IMR-90 (cell line): ENCODE measurements at regions not wholly inside any gene's neighbourhood (a gene's known extent, or its start where the extent isn't known, plus 50 kb on each side); places are given as distances from the start of the nearest gene placed in this dataset.

ENCODE experiments used
- ATAC-seq: fragments of 200-7000 bp; cut with Tn5 transposase; 2 replicates; pipeline ENCODE4 v1.9.1; 2020; ENCODE audit warnings: low read depth, mild to moderate bottlenecking, moderate library complexity
- BruUV-seq: library from RNA; stranded (reverse); fragments of 400-500 nt; replicated peaks from 2 replicates; lab custom pipeline; 2021; lab: Mats Ljungman, UMichigan
- CTCF ChIA-PET: fragments of 300-600 bp; formaldehyde crosslinking; extraction: SDS; loops from one replicate; lab custom pipeline; 2021; ENCODE audit warnings: antibody characterized with exemption; lab: Yijun Ruan, JAX
- POLR2A ChIA-PET: fragments of 300-600 bp; sonication (Branson Sonifier 250); formaldehyde crosslinking; loops from one replicate; lab custom pipeline; 2022; ENCODE audit warnings: antibody characterized with exemption; ENCODE audit not compliant: unreplicated experiment; lab: Charles Lee
- DNase-seq: peaks from one replicate; pipeline ENCODE4 v3.0.0; 2013
- H2AFZ ChIP-seq: replicated peaks from 2 replicates; pipeline ENCODE3; 2013; ENCODE audit warnings: low read length, mild to moderate bottlenecking; ENCODE audit not compliant: poor library complexity
- H2AK5ac ChIP-seq: 2 replicates; pipeline ENCODE4 v1.6.1; 2013; ENCODE audit warnings: low read depth, low read length, inconsistent platforms
- H2AK9ac ChIP-seq: replicated peaks from 2 replicates; pipeline ENCODE3; 2013; ENCODE audit warnings: mild to moderate bottlenecking, low read depth, low read length, moderate library complexity; ENCODE audit not compliant: poor library complexity
- H2BK120ac ChIP-seq: 2 replicates; pipeline ENCODE4 v1.6.1; 2013; ENCODE audit warnings: low read depth, low read length, inconsistent platforms
- H2BK15ac ChIP-seq: 3 replicates; pipeline ENCODE4 v1.6.1; 2013; ENCODE audit warnings: low read depth, low read length, inconsistent platforms
- H2BK20ac ChIP-seq: 2 replicates; pipeline ENCODE4 v1.6.1; 2013; ENCODE audit warnings: low read depth, mild to moderate bottlenecking, inconsistent platforms, low read length, moderate library complexity
- H2BK5ac ChIP-seq: 2 replicates; pipeline ENCODE4 v1.6.1; 2013; ENCODE audit warnings: mild to moderate bottlenecking, low read depth, low read length, inconsistent platforms; ENCODE audit not compliant: poor library complexity, severe bottlenecking
- H3K14ac ChIP-seq: replicated peaks from 2 replicates; pipeline ENCODE4 v1.6.1; 2013; ENCODE audit warnings: low read depth, low read length, inconsistent platforms
- H3K18ac ChIP-seq: 2 replicates; pipeline ENCODE4 v1.6.1; 2013; ENCODE audit warnings: low read depth, low read length, control low read depth
- H3K23ac ChIP-seq: 2 replicates; pipeline ENCODE4 v1.6.1; 2013; ENCODE audit warnings: low read depth, low read length, inconsistent platforms
- H3K27ac ChIP-seq: 2 replicates; pipeline ENCODE4 v1.5.1; 2013; ENCODE audit warnings: mild to moderate bottlenecking, control low read depth, low read length; ENCODE audit not compliant: insufficient read depth
- H3K27me3 ChIP-seq: 2 replicates; pipeline ENCODE4 v1.6.1; 2013; ENCODE audit warnings: low read length; ENCODE audit not compliant: control insufficient read depth, insufficient read depth
- H3K36me3 ChIP-seq: 2 replicates; pipeline ENCODE4 v1.6.1; 2013; ENCODE audit warnings: low read length, mixed read lengths; ENCODE audit not compliant: control insufficient read depth, insufficient read depth
- H3K4ac ChIP-seq: 2 replicates; pipeline ENCODE4 v1.6.1; 2013; ENCODE audit warnings: low read depth, low read length, inconsistent platforms
- H3K4me1 ChIP-seq: 2 replicates; pipeline ENCODE4 v1.6.1; 2013; ENCODE audit warnings: low read length, mixed read lengths; ENCODE audit not compliant: control insufficient read depth, insufficient read depth
- H3K4me2 ChIP-seq: 2 replicates; pipeline ENCODE4 v1.6.1; 2013; ENCODE audit warnings: low read depth, mild to moderate bottlenecking, control low read depth, low read length, moderate library complexity
- H3K4me3 ChIP-seq: 2 replicates; pipeline ENCODE4 v1.5.1; 2013; ENCODE audit warnings: low read depth, mild to moderate bottlenecking, control low read depth, low read length, moderate library complexity; ENCODE audit not compliant: insufficient read depth
- H3K56ac ChIP-seq: 2 replicates; pipeline ENCODE4 v1.6.1; 2013; ENCODE audit warnings: low read length, inconsistent platforms; ENCODE audit not compliant: insufficient read depth; ENCODE audit errors: extremely low read depth
- H3K79me1 ChIP-seq, 2 experiments: 2 replicates each; pipeline ENCODE4 v1.6.1; 2013; ENCODE audit warnings: low read length in 2 of 2, inconsistent platforms in 1 of 2, low read depth in 1 of 2
- H3K9ac ChIP-seq: 2 replicates; pipeline ENCODE4 v1.6.1; 2013; ENCODE audit warnings: low read depth, low read length, control low read depth
- H3K9me1 ChIP-seq: 2 replicates; pipeline ENCODE4 v1.6.1; 2013; ENCODE audit warnings: low read length, inconsistent platforms; ENCODE audit not compliant: insufficient read depth
- H3K9me3 ChIP-seq: 2 replicates; pipeline ENCODE4 v1.6.1; 2013; ENCODE audit warnings: low read length; ENCODE audit not compliant: control insufficient read depth, insufficient read depth
- H4K20me1 ChIP-seq: 2 replicates; pipeline ENCODE4 v1.6.1; 2013; ENCODE audit warnings: low read length, inconsistent platforms; ENCODE audit not compliant: insufficient read depth
- H4K5ac ChIP-seq: 2 replicates; pipeline ENCODE4 v1.6.1; 2013; ENCODE audit warnings: mild to moderate bottlenecking, low read depth, low read length, control low read depth
- H4K8ac ChIP-seq, 2 experiments: 2 replicates each; pipeline ENCODE4 v1.6.1; 2013; ENCODE audit warnings: low read depth in 2 of 2, low read length in 2 of 2, control low read depth in 1 of 2, inconsistent platforms in 1 of 2
- H4K91ac ChIP-seq: 2 replicates; pipeline ENCODE4 v1.6.1; 2013; ENCODE audit warnings: low read depth, low read length, inconsistent platforms; ENCODE audit not compliant: insufficient read depth
- BHLHE40 ChIP-seq: fragments of 150-350 bp; IDR thresholded peaks from 2 replicates; pipeline ENCODE4 v1.6.1; 2016; ENCODE audit warnings: mild to moderate bottlenecking, low read depth, low read length
- CEBPB ChIP-seq: IDR thresholded peaks from 2 replicates; pipeline ENCODE4 v1.6.1; 2012; ENCODE audit warnings: low read depth, low read length, improper control_type of control experiment
- CHD1 ChIP-seq: IDR thresholded peaks from 2 replicates; pipeline ENCODE4 v1.6.1; 2012; ENCODE audit warnings: low read depth, low read length, improper control_type of control experiment
- CTCF ChIP-seq: conservative IDR thresholded peaks from 2 replicates; pipeline ENCODE4 v1.5.1; 2012; ENCODE audit warnings: mild to moderate bottlenecking, low read depth, low read length, improper control_type of control experiment
- ELK1 ChIP-seq: fragments of 150-350 bp; IDR thresholded peaks from 2 replicates; pipeline ENCODE4 v1.6.1; 2016; ENCODE audit warnings: low read depth, mild to moderate bottlenecking, low read length, moderate library complexity, borderline replicate concordance
- FOS ChIP-seq: fragments of 150-350 bp; IDR thresholded peaks from 2 replicates; pipeline ENCODE4 v1.6.1; 2016; ENCODE audit warnings: low read depth, low read length
- MAFK ChIP-seq: IDR thresholded peaks from 2 replicates; pipeline ENCODE4 v1.6.1; 2012; ENCODE audit warnings: low read depth, low read length, improper control_type of control experiment
- MAZ ChIP-seq: IDR thresholded peaks from 2 replicates; pipeline ENCODE4 v1.6.1; 2012; ENCODE audit warnings: low read depth, mild to moderate bottlenecking, low read length, improper control_type of control experiment, moderate library complexity, borderline replicate concordance
- MXI1 ChIP-seq: IDR thresholded peaks from 2 replicates; pipeline ENCODE4 v1.6.1; 2012; ENCODE audit warnings: low read depth, mild to moderate bottlenecking, low read length, moderate library complexity, borderline replicate concordance
- NFE2L2 ChIP-seq: fragments of 150-350 bp; IDR thresholded peaks from 2 replicates; pipeline ENCODE4 v1.6.1; 2016; ENCODE audit warnings: low read depth, mild to moderate bottlenecking, low read length
- RAD21 ChIP-seq: IDR thresholded peaks from 2 replicates; pipeline ENCODE4 v1.6.1; 2012; ENCODE audit warnings: low read length, improper control_type of control experiment
- RCOR1 ChIP-seq: IDR thresholded peaks from 2 replicates; pipeline ENCODE4 v1.6.1; 2012; ENCODE audit warnings: mild to moderate bottlenecking, low read length, improper control_type of control experiment; ENCODE audit not compliant: insufficient replicate concordance
- SMC3 ChIP-seq: fragments of 150-350 bp; IDR thresholded peaks from 2 replicates; pipeline ENCODE4 v1.6.1; 2016; ENCODE audit warnings: low read depth, mild to moderate bottlenecking, antibody characterized with exemption, low read length, moderate library complexity
- USF2 ChIP-seq: fragments of 150-350 bp; IDR thresholded peaks from 2 replicates; pipeline ENCODE4 v1.6.1; 2017; ENCODE audit warnings: mild to moderate bottlenecking, antibody characterized with exemption, low read length, low read depth
- WGBS, 2 experiments: methylation state at CpG; one replicate each; pipeline versions ENCODE4 v1.1.5 to v1.1.7; 2013; ENCODE audit warnings: missing lambda C conversion rate in 2 of 2; ENCODE audit not compliant: insufficient read length in 1 of 2; ENCODE audit errors: extremely low coverage in 2 of 2; 5-methylcytosine and 5-hydroxymethylcytosine counted together
- dilution Hi-C: fragments of 300-500 bp; cut with HindIII; formaldehyde crosslinking; loops from one replicate; pipeline ENCODE4 v1.14.3; 2018; ENCODE audit warnings: low sequenced_read_pairs; ENCODE audit not compliant: unreplicated experiment
- in situ Hi-C: fragments of 300-500 bp; cut with MboI; formaldehyde crosslinking; loops from 3 replicates; pipeline ENCODE4 v1.14.3; 2019; ENCODE audit warnings: low sequenced_read_pairs, inconsistent platforms, mixed read lengths
- intact Hi-C: fragments of 100-400 bp; cut with micrococcal nuclease; formaldehyde crosslinking; loops from 2 replicates; pipeline ENCODE4 v1.10.0; 2022

DNA sequence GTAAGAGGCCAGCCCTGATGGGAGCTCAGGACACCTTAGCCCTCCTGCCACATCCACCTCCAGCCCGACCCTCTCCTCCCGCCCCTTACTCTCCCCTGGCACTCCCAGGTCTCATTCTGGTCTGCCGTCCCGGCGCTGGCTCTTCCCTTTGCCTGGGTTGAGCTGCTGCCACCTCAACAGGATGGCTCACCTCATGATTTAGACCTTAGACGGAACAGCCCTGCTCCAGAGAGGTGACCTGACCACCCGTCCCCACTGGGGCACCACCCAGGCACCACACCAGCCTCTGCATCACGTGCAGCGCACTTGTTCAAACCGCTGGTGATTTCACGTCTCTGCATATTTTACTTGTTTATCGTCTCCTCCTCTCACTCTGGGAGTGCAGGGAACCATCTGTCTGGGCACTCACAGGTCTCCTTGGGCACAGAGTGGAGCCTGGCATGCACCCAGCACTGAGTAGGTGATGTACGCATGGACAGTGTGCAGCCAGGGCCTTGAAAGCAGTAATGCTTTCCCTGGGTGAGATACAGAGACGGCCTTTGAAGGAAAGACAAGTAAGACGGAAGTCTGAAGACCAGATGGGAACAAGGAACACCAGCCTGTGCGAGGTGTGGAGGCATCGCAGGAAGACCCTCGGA lies 183.1 kb downstream of the KATNAL1 start:
- Histone ChIP-seq H2BK20ac (no peak overlapping the region), H2AFZ (no peak overlapping the region), H3K4me2 (no peak overlapping the region), H3K9ac (no peak overlapping the region), H4K8ac (no peak overlapping the region), H4K91ac (no peak overlapping the region), H2BK5ac (no peak overlapping the region), H2BK120ac (no peak overlapping the region), H3K56ac (no peak overlapping the region), H3K9me3 (no peaks in the 10 kb centered on the region), H3K18ac (no peak overlapping the region), H3K4me3 (no peak overlapping the region), H3K36me3 (no peaks in the 10 kb centered on the region), H3K9me1 (peaks cover 6% of the 10 kb centered on the region; the same call in 1 of the 2 replicates), H2BK15ac (no peak overlapping the region), H3K27me3 (no peaks in the 10 kb centered on the region), H3K4ac (no peak overlapping the region), H4K20me1 (no peaks in the 10 kb centered on the region), H2AK9ac (no peak overlapping the region), H3K4me1 (peaks cover 12% of the 10 kb centered on the region), H2AK5ac (no peak overlapping the region; the same call in 1 of the 2 replicates), H4K5ac (no peak overlapping the region), H3K14ac (no peak overlapping the region), H3K27ac (no peak overlapping the region), H3K23ac (no peak overlapping the region), H3K79me1 (no peaks in the 10 kb centered on the region)
- BruUV-seq: no TSS peak
- DNase-seq (no peak), ATAC-seq (no peak)
- WGBS, 2 experiments: 92% methylated on average over 12 of the region's 18 CpGs; no CpG with 5 or more reads in 1 of the 2 experiments
- dilution Hi-C loops (no loop called here), in situ Hi-C loops (no loop called here), intact Hi-C loops (no loop called here)
- POLR2A ChIA-PET: no interaction called here
- CTCF ChIA-PET: interaction anchor here (0.9 to 1.5 kb wide), 2 partner anchors 9 kb away, joined by 3 to 6 read pairs; no protein-coding TSS in a partner anchor
- TF ChIP-seq CEBPB (no peak), CHD1 (no peak), MAZ (no peak), NFE2L2 (no peak), FOS (no peak), BHLHE40 (no peak), MAFK (no peak), CTCF (no peak), USF2 (no peak), MXI1 (no peak), RCOR1 (no peak), RAD21 (no peak), SMC3 (no peak), ELK1 (no peak)
